GM21447 (cell line): ENCODE measurements at regions not wholly inside any gene's neighbourhood (a gene's known extent, or its start where the extent isn't known, plus 50 kb on each side); places are given as distances from the start of the nearest gene placed in this dataset.

Experiments used
- ATAC-seq: cut with Tn5 transposase; IDR thresholded peaks from one replicate; pipeline ENCODE4 v1.9.1; 2021; ENCODE audit not compliant: unreplicated experiment

DNA sequence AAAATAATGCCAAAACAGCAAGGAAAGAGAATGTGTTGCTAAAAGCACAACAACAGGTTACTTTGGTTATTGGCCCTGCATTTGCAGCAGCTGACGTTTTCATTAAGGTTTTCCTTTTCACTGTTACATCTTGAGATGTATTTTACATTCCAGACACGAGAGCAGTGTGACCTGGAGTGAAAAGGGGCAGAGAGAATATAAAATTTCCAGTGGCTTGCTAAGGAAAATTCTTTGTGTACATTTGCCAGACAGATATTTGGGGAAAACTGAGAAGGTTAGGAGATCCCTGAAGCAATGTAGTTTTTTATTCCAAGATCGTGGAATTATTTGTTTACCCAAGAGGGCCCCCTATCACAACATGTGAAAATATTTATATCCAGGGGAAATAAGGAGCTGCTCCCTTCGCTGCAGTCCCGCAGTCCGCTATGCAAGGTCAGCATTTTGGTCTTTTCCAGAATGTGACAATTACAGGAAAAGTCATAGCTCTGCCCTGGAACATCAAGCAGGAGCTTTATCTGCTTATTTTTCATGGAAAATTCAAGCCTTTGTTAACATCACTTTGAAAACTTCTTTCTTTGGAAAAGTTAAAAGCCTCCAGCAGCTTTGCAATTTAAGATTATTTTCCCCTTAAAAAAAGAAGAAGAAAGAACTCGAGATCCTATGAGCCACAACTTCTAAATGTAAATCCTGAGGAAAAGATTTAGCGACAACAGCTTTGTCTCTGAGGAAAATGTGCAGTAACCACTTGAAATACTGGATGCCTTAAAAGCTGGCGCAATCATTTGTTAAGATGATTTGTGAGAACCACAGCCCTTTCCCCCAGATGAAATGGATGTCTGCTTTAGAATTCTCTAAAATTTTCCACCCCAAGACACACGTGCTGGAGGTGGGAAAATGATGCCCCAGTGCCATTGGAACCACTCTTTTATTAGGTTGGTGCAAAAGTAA is 256.4 kb upstream of the TPM1 start:
- no peak for ATAC-seq

DNA sequence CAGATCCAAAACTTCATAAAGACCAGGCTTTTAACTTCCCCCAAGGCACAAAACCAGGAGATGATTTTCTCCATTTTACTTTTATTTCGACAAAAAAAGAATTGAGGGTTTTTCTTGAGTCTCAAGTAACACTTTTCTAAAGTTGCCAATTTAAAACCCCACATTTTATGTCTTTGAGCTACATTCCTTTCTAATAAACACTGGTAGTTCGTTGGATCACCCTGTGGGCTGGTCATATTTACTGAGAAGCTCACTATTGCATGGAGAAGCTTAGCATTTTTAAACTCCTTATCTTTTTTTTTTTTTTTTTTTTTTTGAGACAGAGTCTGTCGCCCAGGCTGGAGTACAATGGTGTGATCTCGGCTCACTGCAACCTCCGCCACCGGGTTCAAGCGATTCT is 255.1 kb upstream of the TPM1 start:
- no peak for ATAC-seq

DNA sequence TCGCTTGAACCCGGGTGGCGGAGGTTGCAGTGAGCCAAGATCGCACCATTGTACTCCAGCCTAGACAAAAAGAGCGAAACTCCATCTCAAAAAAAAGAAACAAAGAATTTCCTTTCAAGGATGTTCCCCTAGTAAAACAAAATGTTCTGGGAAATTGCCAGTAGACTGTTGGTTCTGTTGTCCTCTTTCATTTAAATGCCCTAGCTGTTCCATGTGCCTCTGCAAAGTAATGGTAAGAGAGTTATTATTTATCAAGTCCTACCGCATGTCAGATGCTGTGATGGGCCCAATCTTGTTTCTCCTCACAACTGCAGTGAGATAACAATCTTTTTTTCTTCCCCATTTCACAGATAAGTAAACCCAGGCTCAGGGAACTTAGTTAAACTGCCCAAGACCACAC is 254.3 kb upstream of the TPM1 start:
- ATAC-seq: no peak

DNA sequence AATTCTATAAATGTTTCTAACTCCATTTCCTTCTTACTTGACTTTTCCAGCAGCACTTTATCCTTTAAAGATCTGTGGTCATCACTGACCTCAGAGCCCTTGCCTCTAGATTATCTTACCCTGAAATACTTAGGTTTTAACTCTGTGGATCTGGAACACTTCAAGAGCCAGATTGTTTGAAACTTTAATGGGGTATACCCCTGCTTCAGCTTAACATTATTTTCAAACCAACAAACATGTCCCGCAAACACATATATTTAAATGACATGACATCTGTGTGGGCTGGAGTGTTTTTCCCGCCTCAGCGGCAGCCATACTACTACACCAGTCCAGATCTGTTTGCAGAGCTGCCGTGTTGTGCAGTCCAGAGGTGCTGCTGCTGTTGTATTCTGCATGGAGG is 252.0 kb upstream of the TPM1 start:
- ATAC-seq: no peak

DNA sequence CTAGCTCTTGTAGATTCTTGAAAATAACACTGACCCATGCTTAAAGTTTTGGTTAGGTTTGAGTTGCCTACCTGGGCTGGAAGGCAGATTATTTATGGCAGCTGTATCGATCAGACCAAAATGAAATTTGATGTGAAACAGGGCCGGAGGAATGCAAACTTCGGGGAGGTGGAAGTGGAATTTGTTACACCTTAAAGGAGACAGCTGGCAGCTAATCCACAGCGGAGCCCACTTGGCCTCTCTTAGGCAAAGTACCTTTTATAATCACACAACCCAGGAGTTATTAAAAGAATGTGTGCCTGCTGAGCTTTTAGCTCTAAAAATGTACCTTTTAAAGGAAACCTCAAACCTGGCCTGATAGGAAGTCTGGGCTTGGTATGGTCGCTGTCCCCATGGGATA is 250.9 kb upstream of the TPM1 start:
- ATAC-seq: no peak

DNA sequence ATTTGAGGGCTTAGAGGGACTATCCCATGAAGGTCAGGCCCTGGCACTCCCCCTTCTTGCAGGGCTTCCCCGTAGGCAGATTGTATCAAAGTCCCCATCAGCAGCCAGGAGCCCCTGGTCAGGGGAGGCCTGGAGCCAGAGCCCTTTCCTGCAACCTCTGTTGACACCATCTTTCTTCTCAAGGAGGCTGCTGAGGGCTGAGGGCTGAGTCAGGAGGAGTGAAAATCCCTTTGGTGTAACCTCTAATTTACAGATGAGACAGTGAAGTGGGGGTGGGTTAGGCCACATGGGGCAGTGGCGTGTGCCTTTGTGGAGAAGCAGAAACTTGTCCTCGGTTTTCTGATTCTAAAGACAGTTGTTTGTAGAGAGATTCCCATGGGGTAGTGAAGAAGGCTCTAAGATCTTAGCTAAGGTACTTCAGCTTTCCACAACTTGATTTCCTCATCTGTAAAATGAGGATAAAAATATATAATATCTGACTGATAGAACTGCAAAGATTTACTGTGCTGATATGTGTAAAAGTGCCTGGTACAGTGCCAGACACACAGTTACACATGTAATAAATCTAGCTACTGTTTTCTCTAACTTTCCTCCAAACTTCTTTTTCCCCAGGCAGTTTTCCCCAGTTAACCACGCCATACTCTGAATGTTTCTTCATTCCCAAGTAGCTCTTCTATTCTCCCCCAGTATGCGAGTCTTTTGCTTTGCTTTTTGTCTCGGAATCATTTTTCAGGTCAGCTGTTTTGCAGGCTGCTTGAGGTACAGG is 249.4 kb upstream of the TPM1 start:
- ATAC-seq: no peak

DNA sequence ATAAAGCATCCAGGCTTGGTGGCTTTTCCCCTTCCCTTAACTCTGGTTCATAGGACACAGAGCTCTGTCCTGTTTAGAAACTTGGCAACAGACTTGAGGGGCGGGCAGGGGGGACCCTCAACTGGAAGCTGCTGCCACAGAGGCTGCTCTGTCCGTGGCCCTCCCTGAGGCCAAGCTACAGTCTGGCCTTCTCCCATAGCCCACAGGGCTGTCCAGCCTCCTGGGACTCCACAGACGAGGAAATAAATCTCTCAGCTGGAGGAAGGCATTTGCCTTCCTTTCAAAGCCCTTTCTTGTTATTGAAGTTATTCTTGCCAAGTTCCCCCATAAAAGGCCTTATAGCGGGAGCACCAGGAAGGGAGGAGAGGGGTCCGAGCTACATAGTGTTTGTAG is 248.8 kb upstream of the TPM1 start:
- ATAC-seq: no peak

DNA sequence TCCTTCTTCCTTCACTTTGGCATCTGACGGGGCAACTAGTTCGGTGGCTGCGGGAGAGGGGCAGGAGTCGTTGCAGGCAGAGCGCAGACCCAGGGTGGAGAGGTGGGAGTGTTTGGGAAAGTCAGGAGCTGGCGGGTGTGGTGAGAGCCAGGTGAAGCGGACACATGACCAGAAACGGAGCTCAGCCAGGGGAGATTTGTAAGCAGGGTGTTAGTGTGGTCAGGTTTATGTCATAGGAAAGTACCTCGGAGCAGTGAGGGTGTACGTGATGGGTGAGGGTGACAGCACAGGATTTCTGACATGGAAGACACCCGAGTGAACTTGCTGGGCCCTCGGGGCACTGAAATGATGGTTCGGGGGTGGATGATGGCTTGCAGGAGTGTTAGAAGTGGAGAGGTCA is 247.4 kb upstream of the TPM1 start:
- ATAC-seq: no peak

DNA sequence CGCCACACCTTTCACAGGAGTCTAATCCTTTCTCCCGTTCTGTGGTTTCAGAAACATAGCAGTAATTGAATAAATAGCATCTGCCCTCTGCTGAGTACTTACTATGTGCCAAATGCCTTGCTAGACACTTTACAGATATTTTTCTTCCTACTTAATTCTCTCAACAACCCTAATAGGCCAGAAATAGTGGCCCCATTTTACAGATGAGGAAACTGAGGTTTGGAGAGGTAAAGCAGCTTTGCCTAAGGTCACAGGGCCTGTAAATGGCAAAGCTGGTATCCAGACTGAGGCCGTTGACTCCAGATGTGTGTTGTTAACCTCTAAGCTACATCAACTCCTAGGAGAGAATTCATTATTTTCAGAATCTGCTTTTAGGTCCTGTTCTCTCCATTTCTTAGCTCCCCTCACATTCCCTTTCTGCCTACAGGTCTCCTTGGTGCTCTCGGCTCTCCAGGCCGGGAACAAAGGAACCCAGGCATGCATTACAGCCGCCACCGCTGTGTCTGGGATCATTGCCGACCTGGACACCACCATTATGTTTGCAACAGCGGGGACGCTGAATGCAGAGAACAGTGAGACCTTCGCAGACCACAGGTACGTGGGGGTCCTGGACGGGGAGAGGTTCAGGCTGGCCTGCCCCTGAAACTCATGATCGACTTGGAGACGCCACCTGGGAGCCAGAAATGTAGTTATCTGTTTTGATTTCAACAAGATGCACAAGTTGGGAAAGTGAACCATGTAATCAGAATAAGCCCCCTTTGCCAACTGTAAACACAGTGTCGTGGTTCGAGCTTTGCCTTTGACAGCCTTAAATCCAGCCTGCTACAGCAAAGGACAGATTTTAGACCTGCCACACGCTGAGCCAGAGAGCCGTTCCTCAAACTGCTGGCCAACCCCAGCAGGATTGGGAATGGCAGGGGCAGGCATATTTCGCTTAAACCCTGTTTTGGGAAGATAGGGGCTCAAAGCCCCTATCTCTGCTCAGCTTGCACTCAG is 246.5 kb upstream of the TPM1 start:
- ATAC-seq: no peak

DNA sequence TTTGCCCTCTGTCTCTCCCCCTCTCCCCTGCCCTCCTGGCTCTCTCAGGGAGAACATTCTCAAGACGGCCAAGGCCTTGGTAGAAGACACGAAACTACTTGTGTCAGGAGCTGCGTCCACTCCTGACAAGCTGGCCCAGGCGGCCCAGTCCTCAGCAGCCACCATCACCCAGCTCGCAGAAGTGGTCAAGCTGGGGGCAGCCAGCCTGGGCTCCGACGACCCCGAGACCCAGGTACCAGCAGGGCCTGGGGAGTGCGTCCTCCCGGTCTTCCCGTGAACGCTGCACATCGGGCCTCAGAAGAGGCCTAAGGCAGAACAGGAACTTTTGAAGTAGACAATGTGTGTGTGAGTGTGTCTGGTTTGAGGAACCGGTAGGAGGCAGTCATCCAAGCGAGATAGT is 245.4 kb upstream of the TPM1 start:
- no peak for ATAC-seq

DNA sequence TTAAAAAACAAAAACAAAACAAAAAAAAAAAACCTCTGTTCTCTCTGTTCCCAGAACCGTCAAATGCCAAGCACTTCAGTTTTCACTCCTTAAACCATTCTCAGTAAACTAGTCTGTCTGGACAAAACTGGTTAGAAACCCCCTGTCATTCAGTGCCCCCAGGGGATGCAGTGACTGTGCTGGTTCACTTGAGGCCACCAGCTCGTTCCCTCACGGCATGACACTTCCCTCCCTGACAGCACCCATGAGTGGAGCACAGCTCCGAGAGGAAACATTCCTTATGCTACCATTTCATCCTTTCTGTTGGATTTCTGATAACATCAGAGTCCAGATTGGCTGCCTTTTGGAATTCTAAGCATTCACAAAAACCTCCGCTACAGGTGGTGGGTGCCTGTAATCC is 244.0 kb upstream of the TPM1 start:
- no peak for ATAC-seq

DNA sequence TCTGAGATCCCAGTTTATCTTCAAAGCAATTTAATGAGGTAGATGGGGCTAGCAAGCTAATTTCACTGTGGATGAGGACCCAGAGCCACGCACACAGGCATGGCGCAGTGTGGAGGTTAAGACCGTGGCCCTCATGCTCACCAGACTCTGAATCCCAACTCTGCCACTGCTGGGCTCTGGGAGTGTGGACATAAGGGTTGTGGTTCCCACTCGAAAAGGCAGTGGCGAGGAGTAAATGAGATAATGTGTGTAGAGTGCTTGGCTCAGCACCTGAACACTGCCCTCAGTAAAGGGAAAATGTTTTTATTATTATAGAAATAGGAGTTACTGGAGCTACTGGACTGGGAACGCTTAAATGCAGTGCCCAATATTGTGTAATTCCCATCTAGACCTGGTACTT is 243.5 kb upstream of the TPM1 start:
- no peak for ATAC-seq

DNA sequence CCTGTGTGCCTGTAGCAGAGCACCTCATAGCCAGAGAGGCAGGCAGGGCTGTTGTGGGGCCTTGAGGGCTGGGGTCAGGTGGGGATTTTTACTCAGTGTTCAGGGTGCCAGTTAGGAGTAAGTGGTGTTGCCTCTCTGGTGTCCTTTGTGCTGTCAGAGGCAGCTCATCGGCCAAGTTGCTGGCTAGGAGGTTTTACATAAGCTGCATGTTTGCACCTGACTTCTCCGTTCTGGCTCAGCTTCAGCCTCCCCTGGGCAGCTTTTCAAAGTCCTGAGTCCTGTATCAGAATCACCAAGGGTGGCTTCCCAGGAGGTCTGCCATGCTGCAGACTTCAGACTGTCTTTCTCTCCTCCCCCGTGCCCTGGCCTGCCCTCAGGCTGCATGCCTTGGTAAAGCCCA is 242.6 kb upstream of the TPM1 start:
- ATAC-seq: no peak

DNA sequence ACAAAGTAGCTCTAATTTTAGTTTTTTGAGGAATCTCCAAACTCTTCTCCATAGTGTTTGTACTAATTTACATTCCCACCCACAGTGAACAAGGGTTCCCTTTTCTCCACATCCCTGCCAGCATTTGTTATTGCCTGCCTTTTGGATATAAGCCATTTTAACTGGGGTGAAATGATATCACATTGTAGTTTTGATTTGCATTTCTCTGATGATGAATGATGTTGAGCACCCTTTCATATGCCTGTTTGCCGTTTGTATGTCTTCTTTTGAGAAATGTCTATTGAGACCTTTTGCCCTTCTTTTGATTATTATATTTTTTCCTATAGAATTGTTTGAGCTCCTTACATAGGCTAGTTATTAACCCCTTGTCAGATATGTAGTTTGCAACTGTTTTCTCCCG is 239.9 kb upstream of the TPM1 start:
- no peak for ATAC-seq

DNA sequence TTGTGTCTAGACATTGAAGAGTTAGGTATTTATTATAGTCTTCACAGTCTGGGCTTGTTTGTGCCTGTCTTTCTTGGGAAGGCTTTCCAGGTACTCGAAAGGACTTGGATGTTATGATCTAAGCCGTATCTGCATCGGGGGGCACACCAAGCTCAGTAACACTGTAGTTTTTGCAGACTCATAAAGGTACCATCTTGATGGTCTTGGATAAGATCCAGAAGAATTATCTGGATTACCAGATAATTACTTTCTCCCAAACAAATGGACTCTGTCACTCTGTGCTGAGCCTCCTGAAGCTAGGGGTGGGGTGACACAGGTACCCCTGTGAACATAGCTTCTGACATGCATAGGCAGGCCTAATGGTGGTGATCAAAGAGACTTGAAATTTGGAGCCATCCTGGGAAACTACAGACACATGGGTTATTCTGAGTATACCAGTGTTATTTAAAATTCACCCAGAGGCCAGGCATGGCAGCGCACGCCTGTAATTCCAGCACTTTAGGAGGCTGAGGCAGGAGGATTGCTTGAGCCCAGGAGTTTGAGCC is 238.6 kb upstream of the TPM1 start:
- ATAC-seq: no peak

DNA sequence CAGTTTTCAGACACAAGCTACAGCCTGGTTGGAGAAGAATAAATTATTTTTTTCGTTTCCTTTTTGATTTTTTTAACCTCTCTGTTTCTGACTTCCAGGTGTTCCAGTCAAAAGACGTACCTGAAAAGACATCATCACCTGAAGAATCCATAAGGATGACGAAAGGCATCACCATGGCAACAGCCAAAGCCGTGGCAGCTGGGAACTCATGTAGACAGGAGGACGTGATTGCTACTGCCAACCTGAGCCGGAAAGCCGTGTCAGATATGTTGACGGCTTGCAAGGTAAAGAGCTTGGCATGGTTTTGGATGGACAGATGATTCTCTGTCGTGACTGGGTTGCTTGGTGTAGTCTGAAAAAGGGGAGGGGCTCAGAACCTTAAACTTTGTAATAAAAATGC is 237.0 kb upstream of the TPM1 start:
- no peak for ATAC-seq

DNA sequence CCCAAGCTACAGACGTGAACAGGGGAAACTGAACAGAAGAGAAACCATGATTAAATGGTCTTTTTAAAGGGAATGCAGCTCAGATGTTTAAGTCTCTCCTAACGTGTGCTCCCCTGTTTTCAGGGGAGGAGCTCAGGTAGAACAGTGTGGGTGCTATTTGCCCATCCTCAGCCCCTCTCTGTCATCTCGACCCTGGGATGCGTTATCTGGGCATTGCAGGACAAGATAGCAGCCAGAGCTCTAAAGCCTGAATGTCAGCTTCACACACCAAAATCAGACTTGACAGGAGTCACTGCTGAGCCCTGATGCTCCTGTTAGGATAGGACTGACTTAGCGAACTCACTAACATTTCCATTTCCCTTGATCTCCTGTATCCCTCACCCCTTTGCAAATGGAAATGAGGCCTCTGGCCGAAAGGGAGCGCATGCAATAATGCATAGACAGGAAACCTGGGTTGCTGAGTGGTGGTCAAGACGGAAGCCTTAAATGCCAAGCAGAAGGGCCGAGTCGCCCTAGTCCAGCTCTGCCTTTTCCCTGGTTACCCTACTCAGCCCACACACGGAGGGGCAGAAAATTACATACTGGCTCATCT is 234.9 kb upstream of the TPM1 start:
- no peak for ATAC-seq

DNA sequence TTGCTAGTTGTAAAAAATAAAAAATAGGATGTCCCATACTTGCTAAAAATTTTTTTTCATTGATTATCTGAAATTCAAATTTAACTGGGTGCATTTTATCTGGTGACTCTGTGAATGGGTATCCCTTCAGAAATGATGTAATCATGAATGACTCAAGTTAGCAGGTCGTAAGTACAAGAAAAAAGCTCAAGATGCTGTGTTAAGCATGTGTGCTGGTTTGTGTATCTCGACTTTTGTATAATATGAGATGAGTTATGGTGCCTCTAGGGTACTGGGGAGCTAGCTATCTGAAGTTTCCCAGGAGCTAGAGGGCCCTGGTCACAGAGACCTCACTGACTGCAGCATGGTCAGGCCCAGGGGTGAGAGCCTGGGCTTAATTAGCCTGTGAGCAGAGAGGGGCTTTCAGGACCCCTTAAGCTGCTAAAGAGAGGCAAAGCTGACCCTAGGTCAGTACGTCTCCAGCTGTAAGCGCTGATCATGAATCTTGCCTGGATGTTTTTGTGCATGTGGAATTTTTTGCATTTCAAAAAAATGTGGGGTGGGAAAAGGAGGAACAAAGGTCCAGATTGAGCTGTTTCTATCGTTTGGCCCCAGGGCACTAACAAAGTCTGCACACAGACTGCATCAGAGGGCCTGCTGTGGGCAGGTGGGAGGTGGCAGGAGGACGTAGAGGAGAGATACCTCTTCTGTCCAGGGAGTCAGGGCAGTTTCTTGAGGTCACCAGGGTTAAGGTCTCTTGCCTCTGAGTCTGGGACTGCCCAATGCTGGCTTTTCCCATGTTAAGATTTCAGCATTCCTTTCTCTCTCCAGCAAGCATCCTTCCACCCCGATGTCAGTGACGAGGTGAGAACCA is 233.2 kb upstream of the TPM1 start:
- no peak for ATAC-seq

DNA sequence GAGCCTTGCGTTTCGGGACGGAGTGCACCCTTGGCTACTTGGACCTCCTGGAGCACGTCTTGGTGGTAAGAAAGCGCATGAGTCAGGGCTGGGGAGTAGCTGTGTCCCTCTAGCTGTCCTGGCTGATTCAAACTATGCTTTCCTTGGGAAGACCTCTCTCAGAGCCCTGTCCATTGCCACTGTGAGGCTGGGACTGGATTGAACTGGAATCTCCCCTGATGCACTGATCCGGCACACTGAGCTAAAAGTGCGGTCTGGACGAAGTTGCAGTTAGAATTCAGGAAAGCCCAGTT is 232.6 kb upstream of the TPM1 start:
- no peak for ATAC-seq

DNA sequence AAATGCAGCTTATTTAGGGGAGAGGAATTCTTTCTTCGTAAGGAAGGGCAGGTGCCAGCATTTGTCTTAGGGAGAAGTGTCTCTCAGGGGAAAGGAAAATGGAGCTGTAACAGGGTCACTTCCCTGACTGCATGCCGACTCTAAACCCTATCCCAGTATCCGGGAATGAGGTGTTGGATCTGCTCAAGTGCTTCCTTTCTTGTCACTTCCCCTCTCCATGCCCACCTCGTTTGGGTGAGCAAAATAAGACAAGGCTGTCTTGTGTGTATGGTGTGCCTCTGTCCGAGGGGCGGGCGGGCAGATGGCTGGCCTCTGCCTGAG is 230.1 kb upstream of the TPM1 start:
- no peak for ATAC-seq
